ENCODE measurements at regions not wholly inside any gene's neighbourhood (a gene's known extent, or its start where the extent isn't known, plus 50 kb on each side); places are given as distances from the start of the nearest gene placed in this dataset.

DNA sequence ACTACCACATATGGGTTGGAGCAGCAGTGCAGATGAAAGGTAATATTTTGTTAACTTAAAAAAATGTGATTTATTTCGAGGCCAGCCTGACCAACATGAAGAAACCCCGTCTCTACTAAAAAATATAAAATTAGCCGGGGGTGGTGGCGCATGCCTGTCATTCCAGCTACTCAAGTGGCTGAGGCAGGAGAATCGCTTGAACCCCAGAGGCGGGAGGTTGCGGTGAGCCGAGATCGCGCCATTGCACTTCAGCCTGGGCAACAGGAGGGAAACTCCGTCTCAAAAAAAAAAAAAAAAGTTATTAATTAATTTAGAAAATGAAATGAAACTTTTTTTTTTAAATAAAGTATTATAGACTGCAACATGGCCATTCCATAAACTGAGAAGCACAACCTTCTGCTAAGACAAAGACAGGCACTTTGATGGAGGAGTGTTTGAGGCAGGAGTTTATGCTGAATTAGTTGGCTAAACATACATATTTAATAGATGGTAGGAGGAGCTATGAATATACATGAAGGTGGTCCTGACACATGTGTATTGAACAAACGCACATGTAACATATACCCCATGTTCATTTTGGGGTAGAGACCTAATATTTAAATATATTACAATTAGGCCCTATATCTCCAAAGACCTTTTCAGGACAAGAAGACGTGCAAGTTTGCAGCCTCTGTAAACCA lies 1485.3 kb upstream of the MIR17HG start:
- H3K9me3 ChIP-seq, result no peaks in the 10 kb centered on the region
- no peak overlapping the region for H3K4me3 ChIP-seq
- H3K4me1 ChIP-seq, result no peaks in the 10 kb centered on the region
- no peaks in the 10 kb centered on the region for H3K27me3 ChIP-seq
- TF ChIP-seq POLR2A (IDR thresholded peaks at IDR 0.05) (no peak), POLR2AphosphoS5 (IDR thresholded peaks at IDR 0.05) (no peak)
- TF ChIP-seq, protein P1, sequence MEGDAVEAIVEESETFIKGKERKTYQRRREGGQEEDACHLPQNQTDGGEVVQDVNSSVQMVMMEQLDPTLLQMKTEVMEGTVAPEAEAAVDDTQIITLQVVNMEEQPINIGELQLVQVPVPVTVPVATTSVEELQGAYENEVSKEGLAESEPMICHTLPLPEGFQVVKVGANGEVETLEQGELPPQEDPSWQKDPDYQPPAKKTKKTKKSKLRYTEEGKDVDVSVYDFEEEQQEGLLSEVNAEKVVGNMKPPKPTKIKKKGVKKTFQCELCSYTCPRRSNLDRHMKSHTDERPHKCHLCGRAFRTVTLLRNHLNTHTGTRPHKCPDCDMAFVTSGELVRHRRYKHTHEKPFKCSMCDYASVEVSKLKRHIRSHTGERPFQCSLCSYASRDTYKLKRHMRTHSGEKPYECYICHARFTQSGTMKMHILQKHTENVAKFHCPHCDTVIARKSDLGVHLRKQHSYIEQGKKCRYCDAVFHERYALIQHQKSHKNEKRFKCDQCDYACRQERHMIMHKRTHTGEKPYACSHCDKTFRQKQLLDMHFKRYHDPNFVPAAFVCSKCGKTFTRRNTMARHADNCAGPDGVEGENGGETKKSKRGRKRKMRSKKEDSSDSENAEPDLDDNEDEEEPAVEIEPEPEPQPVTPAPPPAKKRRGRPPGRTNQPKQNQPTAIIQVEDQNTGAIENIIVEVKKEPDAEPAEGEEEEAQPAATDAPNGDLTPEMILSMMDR (IDR thresholded peaks at IDR 0.05), result no peak
- DNase-seq (ENCODE audit: low spot score in 2 of 2), result no peak
- intact Hi-C loops (cut with DNase I; ENCODE audit: low total_unique reads), result no loop called here
- H3K27ac ChIP-seq, result no peak overlapping the region
- no peaks in the 10 kb centered on the region for H3K36me3 ChIP-seq

DNA sequence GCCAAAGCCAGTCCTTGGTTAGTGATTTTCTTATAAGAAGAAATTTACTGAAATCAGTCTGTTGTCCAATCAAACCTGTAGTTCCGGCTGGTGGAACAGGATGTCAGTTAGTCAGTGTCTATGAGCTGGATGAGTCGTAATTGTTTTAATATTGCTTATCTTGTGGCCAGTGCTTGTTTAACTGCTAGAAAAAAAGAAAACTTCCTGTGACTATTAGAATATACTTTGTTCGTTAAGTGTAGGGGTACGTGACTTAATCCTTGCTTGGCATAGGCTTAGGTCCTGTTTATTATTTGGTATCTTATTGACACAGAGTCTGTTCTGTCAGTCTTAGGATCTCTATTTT lies 1484.8 kb upstream of the MIR17HG start:
- Histone ChIP-seq H3K4me1 (no peaks in the 10 kb centered on the region), H3K36me3 (no peaks in the 10 kb centered on the region), H3K27me3 (no peaks in the 10 kb centered on the region), H3K4me3 (no peak overlapping the region), H3K27ac (no peak overlapping the region), H3K9me3 (no peaks in the 10 kb centered on the region)
- TF ChIP-seq, protein P1 (IDR thresholded peaks at IDR 0.05), result no peak
- TF ChIP-seq POLR2A (IDR thresholded peaks at IDR 0.05) (no peak), POLR2AphosphoS5 (IDR thresholded peaks at IDR 0.05) (no peak)
- intact Hi-C loops (cut with DNase I; ENCODE audit: low total_unique reads), result no loop called here
- DNase-seq (ENCODE audit: low spot score in 2 of 2), result no peak

DNA sequence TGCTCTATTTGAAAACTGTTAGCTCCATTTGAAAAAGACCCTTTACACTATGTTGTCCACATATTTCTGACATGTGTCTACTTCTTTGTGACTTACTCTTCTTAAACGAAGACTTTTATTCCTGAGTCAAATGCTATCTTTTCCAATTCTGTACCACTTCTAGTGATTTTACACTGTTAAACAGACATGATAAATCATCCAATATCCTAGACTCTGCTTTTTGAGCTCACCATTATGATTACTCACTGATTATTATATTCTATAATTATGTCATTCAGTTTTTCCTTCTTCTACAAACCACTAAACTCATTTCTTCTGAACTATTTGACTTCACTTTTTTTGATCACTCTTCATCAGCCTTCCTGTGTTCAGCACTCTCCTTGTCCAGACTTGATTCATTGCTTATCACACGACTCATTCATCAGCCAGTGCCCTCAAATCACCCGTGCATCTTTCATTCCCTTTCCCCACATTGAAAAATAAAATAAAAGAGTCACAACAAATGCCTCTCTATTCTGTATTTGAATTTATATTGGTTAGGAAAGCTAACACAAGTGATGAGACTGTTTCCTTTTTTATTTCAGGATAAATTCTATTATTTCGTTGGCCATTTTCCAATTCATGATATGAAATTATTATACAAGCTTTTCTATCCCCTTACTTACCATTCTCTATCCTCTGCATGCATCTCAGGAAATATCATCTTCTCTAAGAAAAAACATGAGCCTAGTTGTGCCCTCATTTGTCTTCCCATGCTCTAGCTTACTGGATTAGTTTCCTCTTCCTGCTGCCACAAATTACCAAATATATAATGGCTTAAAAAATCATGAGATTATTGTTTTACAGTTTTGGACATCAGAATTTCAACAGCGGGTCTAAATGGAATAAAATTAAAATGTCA lies 1482.1 kb upstream of the MIR17HG start:
- no peaks in the 10 kb centered on the region for H3K36me3 ChIP-seq
- H3K4me1 ChIP-seq, result no peaks in the 10 kb centered on the region
- TF ChIP-seq POLR2AphosphoS5 (IDR thresholded peaks at IDR 0.05) (no peak), POLR2A (IDR thresholded peaks at IDR 0.05) (no peak)
- TF ChIP-seq, protein P1 (IDR thresholded peaks at IDR 0.05), result no peak
- intact Hi-C loops (cut with DNase I; ENCODE audit: low total_unique reads), result no loop called here
- no peaks in the 10 kb centered on the region for H3K27me3 ChIP-seq
- H3K27ac ChIP-seq, result no peak overlapping the region
- DNase-seq (ENCODE audit: low spot score in 2 of 2), result no peak
- H3K4me3 ChIP-seq, result no peak overlapping the region
- H3K9me3 ChIP-seq, result no peaks in the 10 kb centered on the region

GRCh38 chr13:89869312-89869711 lies 1478.2 kb upstream of the MIR17HG start:
- Histone ChIP-seq H3K4me3 (no peak overlapping the region), H3K36me3 (no peaks in the 10 kb centered on the region), H3K9me3 (no peaks in the 10 kb centered on the region), H3K4me1 (no peaks in the 10 kb centered on the region), H3K27ac (no peak overlapping the region), H3K27me3 (no peaks in the 10 kb centered on the region)
- intact Hi-C loops (cut with DNase I; ENCODE audit: low total_unique reads), result no loop called here
- TF ChIP-seq, protein P1 (IDR thresholded peaks at IDR 0.05), result no peak
- no peak for TF ChIP-seq POLR2AphosphoS5 (IDR thresholded peaks at IDR 0.05)
- TF ChIP-seq POLR2A (IDR thresholded peaks at IDR 0.05), result no peak
- DNase-seq (ENCODE audit: low spot score in 2 of 2), result no peak

GRCh38 chr13:89878904-89879303 lies 1468.6 kb upstream of the MIR17HG start:
- H3K36me3 ChIP-seq, result no peaks in the 10 kb centered on the region
- no peaks in the 10 kb centered on the region for H3K9me3 ChIP-seq
- no peaks in the 10 kb centered on the region for H3K4me1 ChIP-seq
- TF ChIP-seq POLR2AphosphoS5 (IDR thresholded peaks at IDR 0.05) (no peak), POLR2A (IDR thresholded peaks at IDR 0.05) (no peak)
- TF ChIP-seq, protein P1 (IDR thresholded peaks at IDR 0.05), result no peak
- no peaks in the 10 kb centered on the region for H3K27me3 ChIP-seq
- intact Hi-C loops (cut with DNase I; ENCODE audit: low total_unique reads), result no loop called here
- DNase-seq (ENCODE audit: low spot score in 2 of 2), result no peak
- H3K4me3 ChIP-seq, result no peak overlapping the region
- no peak overlapping the region for H3K27ac ChIP-seq
